ENCODE measurements at regions not wholly inside any gene's neighbourhood (a gene's known extent, or its start where the extent isn't known, plus 50 kb on each side); places are given as distances from the start of the nearest gene placed in this dataset.
"Not testable (repeated sequence)": the region's sequence is repeated elsewhere in the genome, so short reads cannot be mapped to it uniquely, and the experiment has no call there.

GRCh38 chr9:22997923-22998322, 551.3 kb downstream of the DMRTA1 start:
- no peak for FAIRE-seq

GRCh38 chr9:23005156-23005555, 558.5 kb downstream of the DMRTA1 start:
- FAIRE-seq: no peak

- FAIRE-seq: no peak
Observed at GRCh38 chr9:23006127-23006526, 559.5 kb downstream of the DMRTA1 start.

GRCh38 chr9:23011669-23012068, 565.0 kb downstream of the DMRTA1 start:
- no peak for FAIRE-seq

- FAIRE-seq: no peak
Observed at GRCh38 chr9:23015557-23015956, 568.9 kb downstream of the DMRTA1 start.

GRCh38 chr9:23036416-23036815, 589.8 kb downstream of the DMRTA1 start:
- no peak for FAIRE-seq

- FAIRE-seq: no peak
Observed at GRCh38 chr9:23039402-23039801, 592.8 kb downstream of the DMRTA1 start.

GRCh38 chr9:23041466-23041865, 594.8 kb downstream of the DMRTA1 start:
- no peak for FAIRE-seq

- no peak for FAIRE-seq
Observed at GRCh38 chr9:23044549-23044948, 597.9 kb downstream of the DMRTA1 start.

- not testable (repeated sequence) for FAIRE-seq
Observed at GRCh38 chr9:23046026-23046425, 599.4 kb downstream of the DMRTA1 start.

- no peak for FAIRE-seq
Observed at GRCh38 chr9:23050548-23050947, 603.9 kb downstream of the DMRTA1 start.

GRCh38 chr9:23073136-23073535, 626.5 kb downstream of the DMRTA1 start:
- FAIRE-seq: no peak

GRCh38 chr9:23079798-23080197, 633.2 kb downstream of the DMRTA1 start:
- no peak for FAIRE-seq

- FAIRE-seq: no peak
Observed at GRCh38 chr9:23081377-23081776, 634.8 kb downstream of the DMRTA1 start.

- no peak for FAIRE-seq
Observed at GRCh38 chr9:23088932-23089364, 642.3 kb downstream of the DMRTA1 start.

GRCh38 chr9:23117616-23118015, 671.0 kb downstream of the DMRTA1 start:
- FAIRE-seq: no peak

GRCh38 chr9:23120630-23121029, 674.0 kb downstream of the DMRTA1 start:
- no peak for FAIRE-seq

- no peak for FAIRE-seq
Observed at GRCh38 chr9:23123048-23123632, 676.5 kb downstream of the DMRTA1 start.

GRCh38 chr9:23145467-23145866, 680.6 kb downstream of the ELAVL2 start:
- no peak for FAIRE-seq

GRCh38 chr9:23153058-23153457, 673.0 kb downstream of the ELAVL2 start:
- FAIRE-seq: no peak

- no peak for FAIRE-seq
Observed at GRCh38 chr9:23160491-23160890, 665.5 kb downstream of the ELAVL2 start.

- no peak for FAIRE-seq
Observed at GRCh38 chr9:23160952-23161469, 665.0 kb downstream of the ELAVL2 start.

GRCh38 chr9:23162789-23163188, 663.3 kb downstream of the ELAVL2 start:
- FAIRE-seq: no peak

- no peak for FAIRE-seq
Observed at GRCh38 chr9:23171479-23171878, 654.6 kb downstream of the ELAVL2 start.

- FAIRE-seq: no peak
Observed at GRCh38 chr9:23172206-23172605, 653.8 kb downstream of the ELAVL2 start.

Data from colon (tissue), 2 donors.